Breast epithelium (tissue), 3 donors: ENCODE measurements at regions not wholly inside any gene's neighbourhood (a gene's known extent, or its start where the extent isn't known, plus 50 kb on each side); places are given as distances from the start of the nearest gene placed in this dataset.

Experiments
- CTCF ChIP-seq, 3 donors: fragments of 450-650 bp; IDR thresholded peaks; one replicate each; pipeline ENCODE4 v1.5.1; 2016 to 2017; ENCODE audit warnings: antibody characterized with exemption in 3 of 3, mild to moderate bottlenecking in 3 of 3, moderate library complexity in 3 of 3
- POLR2A ChIP-seq: fragments of 450-650 bp; IDR thresholded peaks from one replicate; pipeline ENCODE4 v1.6.1; 2016; ENCODE audit warnings: antibody characterized with exemption, mild to moderate bottlenecking, moderate library complexity

GRCh38 chr14:101098641-101099040 lies 195.1 kb upstream of the RTL1 start:
- no peak for TF ChIP-seq CTCF (IDR thresholded peaks at IDR 0.05)
- no peak for TF ChIP-seq POLR2A
